GM12878 (cell line): ENCODE measurements at regions not wholly inside any gene's neighbourhood (a gene's known extent, or its start where the extent isn't known, plus 50 kb on each side); places are given as distances from the start of the nearest gene placed in this dataset.
"Not testable (repeated sequence)": the region's sequence is repeated elsewhere in the genome, so short reads cannot be mapped to it uniquely, and the experiment has no call there.

Source experiments
- ATAC-seq: fragments of 200-7000 bp; cut with Tn5 transposase; 3 replicates; pipeline ENCODE4 v1.9.1; 2020; ENCODE audit warnings: mild to moderate bottlenecking, moderate library complexity
- BruUV-seq: library from RNA; stranded (reverse); fragments of 400-500 nt; replicated peaks from 2 replicates; lab custom pipeline; 2021; lab: Mats Ljungman, UMichigan
- CTCF ChIA-PET: fragments of 300-600 bp; sonication (Branson Sonifier 250); formaldehyde crosslinking; extraction: SDS; loops from one replicate; lab custom pipeline; 2021; ENCODE audit warnings: inconsistent platforms; lab: Yijun Ruan, JAX
- POLR2A ChIA-PET: fragments of 350-600 bp; formaldehyde crosslinking; extraction: SDS; loops from one replicate; lab custom pipeline; 2021; ENCODE audit warnings: inconsistent platforms; lab: Charles Lee
- RAD21 ChIA-PET: fragments of 300-600 bp; sonication (Branson Sonifier 250); formaldehyde crosslinking; loops from one replicate; lab custom pipeline; 2023; ENCODE audit warnings: antibody characterized with exemption; ENCODE audit not compliant: unreplicated experiment; lab: Charles Lee
- SMC1A ChIA-PET: fragments of 300-600 bp; sonication (Branson Sonifier 250); formaldehyde crosslinking; loops from one replicate; lab custom pipeline; 2023; ENCODE audit not compliant: unreplicated experiment, uncharacterized antibody; lab: Charles Lee
- DNase-seq: peaks from one replicate; pipeline ENCODE4 v3.0.0-alpha.2; 2011; ENCODE audit warnings: low read depth, low spot score
- FAIRE-seq: peaks from 3 replicates; lab custom pipeline; 2011; peaks lifted over from hg19 to GRCh38; lab: Jason Lieb, UNC
- H2AFZ ChIP-seq: 2 replicates; pipeline ENCODE4 v1.6.0; 2011; ENCODE audit warnings: low read depth, low read length, control low read depth; ENCODE audit not compliant: control insufficient read depth
- H3K27ac ChIP-seq: 2 replicates; pipeline ENCODE4 v1.5.1; 2011; ENCODE audit warnings: control low read depth; ENCODE audit not compliant: control insufficient read depth, insufficient read depth
- H3K27me3 ChIP-seq, 2 experiments: replicated peaks in 1 of 2; 2 replicates each; pipeline versions ENCODE4 v1.6.0 to v1.6.1; 2011; ENCODE audit warnings: low read length in 1 of 2; ENCODE audit not compliant: control insufficient read depth in 2 of 2, insufficient read depth in 2 of 2
- H3K36me3 ChIP-seq, 2 experiments: 2 replicates each; pipeline ENCODE4 v1.5.1; 2011; ENCODE audit warnings: low read length in 1 of 2; ENCODE audit not compliant: control insufficient read depth in 2 of 2, insufficient read depth in 2 of 2
- H3K4me1 ChIP-seq: 2 replicates; pipeline ENCODE4 v1.6.1; 2011; ENCODE audit warnings: mild to moderate bottlenecking, low read length, moderate library complexity, mixed read lengths; ENCODE audit not compliant: control insufficient read depth, insufficient read depth
- H3K4me2 ChIP-seq: 2 replicates; pipeline ENCODE4 v1.6.0; 2011; ENCODE audit warnings: control low read depth; ENCODE audit not compliant: control insufficient read depth, insufficient read depth
- H3K4me3 ChIP-seq: fragments of 200-600 bp; sonication (generic); 2 replicates; pipeline ENCODE4 v1.5.1; 2016
- H3K79me2 ChIP-seq: 2 replicates; pipeline ENCODE4 v1.6.0; 2011; ENCODE audit warnings: low read length; ENCODE audit not compliant: control insufficient read depth, insufficient read depth
- H3K9ac ChIP-seq: 2 replicates; pipeline ENCODE4 v1.8.0; 2011; ENCODE audit warnings: low read length, control low read depth, mixed read lengths; ENCODE audit not compliant: control insufficient read depth, insufficient read depth
- H3K9me3 ChIP-seq: replicated peaks from 3 replicates; pipeline ENCODE4 v1.5.1; 2011; ENCODE audit warnings: mild to moderate bottlenecking, low read length; ENCODE audit not compliant: control insufficient read depth, insufficient read depth
- H4K20me1 ChIP-seq: 2 replicates; pipeline ENCODE4 v1.6.0; 2011; ENCODE audit not compliant: control insufficient read depth, insufficient read depth
- SUPT20H ChIP-seq: IDR thresholded peaks from 2 replicates; pipeline ENCODE4 v1.6.1; 2011; ENCODE audit warnings: low read depth, mild to moderate bottlenecking, low read length, moderate library complexity, borderline replicate concordance; ENCODE audit not compliant: control insufficient read depth
- WGBS: methylation state at CpG from one replicate; pipeline ENCODE4 v1.1.6; 2016; ENCODE audit warnings: low lambda C conversion rate; ENCODE audit not compliant: insufficient replicate concordance, insufficient coverage; ENCODE audit errors: missing lambda C conversion rate; 5-methylcytosine and 5-hydroxymethylcytosine counted together
- in situ Hi-C: fragments of 300-500 bp; cut with MboI; formaldehyde crosslinking; loops from 9 replicates; pipeline ENCODE4 v1.14.3; 2018; ENCODE audit warnings: mixed read lengths
- intact Hi-C: fragments of 100-400 bp; cut with micrococcal nuclease; formaldehyde crosslinking; loops from one replicate; pipeline ENCODE4 v1.14.2; 2022; ENCODE audit not compliant: unreplicated experiment
- TF ChIP-seq, protein P1 (sequence below): IDR thresholded peaks from 2 replicates; pipeline ENCODE4 v1.6.1; 2012; ENCODE audit warnings: mild to moderate bottlenecking, low read depth, low read length

DNA sequence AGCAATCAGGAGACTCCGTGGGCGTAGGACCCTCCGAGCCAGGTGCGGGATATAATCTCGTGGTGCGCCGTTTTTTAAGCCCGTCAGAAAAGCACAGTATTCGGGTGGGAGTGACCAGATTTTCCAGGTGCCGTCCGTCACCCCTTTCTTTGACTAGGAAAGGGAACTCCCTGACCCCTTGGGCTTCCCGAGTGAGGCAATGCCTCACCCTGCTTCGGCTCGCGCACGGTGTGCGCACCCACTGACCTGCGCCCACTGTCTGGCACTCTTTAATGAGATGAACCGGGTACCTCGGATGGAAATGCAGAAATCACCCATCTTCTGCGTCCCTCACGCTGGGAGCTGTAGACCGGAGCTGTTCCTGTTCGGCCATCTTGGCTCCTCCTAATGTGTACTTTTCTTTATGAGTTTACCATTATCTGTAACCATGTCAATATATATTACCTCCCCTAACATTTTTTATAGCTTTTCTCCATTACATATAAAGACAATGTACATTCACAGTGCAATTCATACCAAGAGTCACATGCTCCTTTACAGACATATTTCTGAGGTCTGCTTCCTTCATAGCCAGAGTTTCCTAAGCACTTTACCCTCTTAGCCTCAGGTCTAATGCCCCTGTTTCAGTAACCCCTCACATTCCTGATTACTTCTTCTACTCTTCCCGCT lies 71.4 kb upstream of the TLE4 start:
- CTCF ChIA-PET, H3K4me3 ChIP-seq, intact Hi-C loops, FAIRE-seq, DNase-seq, H3K9ac ChIP-seq, BruUV-seq, H2AFZ ChIP-seq, H3K36me3 ChIP-seq, H3K9me3 ChIP-seq, SMC1A ChIA-PET, ATAC-seq, RAD21 ChIA-PET, H3K79me2 ChIP-seq, H3K27ac ChIP-seq, H3K27me3 ChIP-seq, H3K4me2 ChIP-seq, in situ Hi-C loops, H4K20me1 ChIP-seq, H3K4me1 ChIP-seq, POLR2A ChIA-PET: not testable (repeated sequence)
- WGBS: 76% methylated on average over 14 of the region's 25 CpGs

DNA sequence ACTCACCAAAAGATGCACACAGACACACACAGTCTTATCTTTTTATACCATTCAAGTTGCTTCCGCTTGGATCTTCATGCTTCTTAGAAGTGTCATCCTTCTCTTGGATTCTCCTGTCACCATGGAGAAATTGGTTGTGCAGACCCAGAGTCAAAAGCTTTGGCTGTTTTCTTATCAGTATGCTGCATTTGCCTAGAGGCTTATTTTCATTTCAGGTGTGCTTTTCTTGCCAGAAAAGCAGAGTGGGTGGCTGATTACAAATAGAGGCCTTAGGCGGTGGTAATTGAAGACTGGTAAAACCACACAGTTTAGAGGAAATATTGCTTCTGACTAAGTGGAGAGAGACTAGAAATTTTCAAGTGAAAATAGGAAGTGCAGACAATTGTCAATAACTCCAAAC lies 70.2 kb upstream of the TLE4 start:
- WGBS: 80% methylated on average over 2 of the region's 2 CpGs
- no peaks in the 10 kb centered on the region for H3K79me2 ChIP-seq
- intact Hi-C loops (no loop called here), in situ Hi-C loops (no loop called here)
- FAIRE-seq (no peak), ATAC-seq (no peak), DNase-seq (no peak)
- CTCF ChIA-PET: no interaction called here
- SMC1A ChIA-PET: no interaction called here
- RAD21 ChIA-PET: no interaction called here
- no peak overlapping the region for H3K27ac ChIP-seq
- H3K9ac ChIP-seq: no peak overlapping the region
- no peaks in the 10 kb centered on the region for H3K4me1 ChIP-seq
- BruUV-seq: no TSS peak
- no peak overlapping the region for H3K4me2 ChIP-seq
- no peak overlapping the region for H2AFZ ChIP-seq
- POLR2A ChIA-PET: no interaction called here
- TF ChIP-seq, protein P1, sequence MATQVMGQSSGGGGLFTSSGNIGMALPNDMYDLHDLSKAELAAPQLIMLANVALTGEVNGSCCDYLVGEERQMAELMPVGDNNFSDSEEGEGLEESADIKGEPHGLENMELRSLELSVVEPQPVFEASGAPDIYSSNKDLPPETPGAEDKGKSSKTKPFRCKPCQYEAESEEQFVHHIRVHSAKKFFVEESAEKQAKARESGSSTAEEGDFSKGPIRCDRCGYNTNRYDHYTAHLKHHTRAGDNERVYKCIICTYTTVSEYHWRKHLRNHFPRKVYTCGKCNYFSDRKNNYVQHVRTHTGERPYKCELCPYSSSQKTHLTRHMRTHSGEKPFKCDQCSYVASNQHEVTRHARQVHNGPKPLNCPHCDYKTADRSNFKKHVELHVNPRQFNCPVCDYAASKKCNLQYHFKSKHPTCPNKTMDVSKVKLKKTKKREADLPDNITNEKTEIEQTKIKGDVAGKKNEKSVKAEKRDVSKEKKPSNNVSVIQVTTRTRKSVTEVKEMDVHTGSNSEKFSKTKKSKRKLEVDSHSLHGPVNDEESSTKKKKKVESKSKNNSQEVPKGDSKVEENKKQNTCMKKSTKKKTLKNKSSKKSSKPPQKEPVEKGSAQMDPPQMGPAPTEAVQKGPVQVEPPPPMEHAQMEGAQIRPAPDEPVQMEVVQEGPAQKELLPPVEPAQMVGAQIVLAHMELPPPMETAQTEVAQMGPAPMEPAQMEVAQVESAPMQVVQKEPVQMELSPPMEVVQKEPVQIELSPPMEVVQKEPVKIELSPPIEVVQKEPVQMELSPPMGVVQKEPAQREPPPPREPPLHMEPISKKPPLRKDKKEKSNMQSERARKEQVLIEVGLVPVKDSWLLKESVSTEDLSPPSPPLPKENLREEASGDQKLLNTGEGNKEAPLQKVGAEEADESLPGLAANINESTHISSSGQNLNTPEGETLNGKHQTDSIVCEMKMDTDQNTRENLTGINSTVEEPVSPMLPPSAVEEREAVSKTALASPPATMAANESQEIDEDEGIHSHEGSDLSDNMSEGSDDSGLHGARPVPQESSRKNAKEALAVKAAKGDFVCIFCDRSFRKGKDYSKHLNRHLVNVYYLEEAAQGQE: no peak
- TF ChIP-seq SUPT20H: no peak
- H3K4me3 ChIP-seq: no peak overlapping the region
- no peaks in the 10 kb centered on the region for H3K9me3 ChIP-seq
- H3K36me3 ChIP-seq: no peaks in the 10 kb centered on the region
- no peaks in the 10 kb centered on the region for H4K20me1 ChIP-seq
- no peaks in the 10 kb centered on the region for H3K27me3 ChIP-seq
